Stimulated activated CD8-positive, alpha-beta memory T cell treated with anti-CD3 and anti-CD28 coated beads, Interleukin-4, amount 100 ng/mL, for 4 hours (primary cell): ENCODE measurements at regions not wholly inside any gene's neighbourhood (a gene's known extent, or its start where the extent isn't known, plus 50 kb on each side); places are given as distances from the start of the nearest gene placed in this dataset.

Source experiments
- DNase-seq, 2 donors: peaks; one replicate each; pipeline ENCODE4 v3.0.0-alpha.2; 2020; ENCODE audit warnings: low read depth in 2 of 2, low spot score in 1 of 2

DNA sequence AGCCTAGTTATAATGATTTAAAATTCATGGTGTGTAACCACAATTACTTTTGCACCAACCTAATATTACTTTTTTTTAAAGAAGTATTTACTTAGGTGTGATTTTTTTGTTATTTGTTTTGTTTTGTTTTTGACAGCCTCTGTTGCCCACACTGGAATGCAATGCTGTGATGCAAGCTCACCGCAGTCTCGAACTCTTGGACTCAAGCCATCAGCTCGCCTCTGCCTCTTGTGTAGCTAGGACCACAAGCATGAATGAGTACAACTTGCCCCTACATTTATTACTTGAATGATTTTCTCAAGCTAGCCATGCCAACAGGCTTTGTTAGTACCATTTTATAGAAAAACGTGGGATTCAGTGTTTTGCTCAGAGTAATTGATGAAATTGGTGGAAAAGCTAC lies 488.8 kb upstream of the CPEB2 start:
- no peak for DNase-seq

DNA sequence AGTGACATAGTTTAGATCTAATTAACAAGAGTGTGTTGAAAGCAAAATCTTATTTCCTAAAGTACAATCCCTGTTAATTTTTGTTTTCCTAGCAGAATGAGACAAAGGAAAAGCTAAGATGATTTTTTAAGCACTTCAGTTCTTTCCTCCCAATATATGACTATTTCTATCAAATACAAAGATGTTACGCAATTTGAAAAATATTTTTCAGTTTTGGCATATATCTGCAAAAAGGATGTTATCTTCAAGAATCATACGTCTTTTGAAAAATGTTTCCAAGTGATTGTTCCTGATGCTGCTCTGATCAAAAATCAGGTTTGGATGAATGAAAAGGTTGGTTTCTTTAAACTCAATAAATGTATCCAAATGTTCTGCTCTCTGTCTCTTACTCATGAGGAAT lies 486.7 kb upstream of the CPEB2 start:
- DNase-seq: no peak

DNA sequence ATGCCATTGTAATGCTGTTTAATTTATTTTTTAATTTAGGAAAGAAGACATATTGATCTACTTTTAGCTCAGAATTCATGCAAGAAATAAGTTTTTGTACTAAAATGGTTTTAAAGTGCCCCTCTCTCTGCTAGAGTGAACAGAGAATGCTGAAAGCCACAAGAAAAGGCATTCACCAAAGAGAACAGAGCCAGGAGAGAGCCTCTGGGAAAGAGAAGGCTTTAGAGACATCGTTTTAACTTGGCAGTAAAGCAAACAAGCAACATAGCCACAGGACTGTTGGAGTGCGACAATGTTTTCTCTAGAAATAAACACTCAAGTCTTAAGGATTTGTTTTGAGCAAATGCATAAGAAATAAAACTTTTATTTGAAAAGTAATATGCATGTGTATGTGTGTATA lies 484.1 kb upstream of the CPEB2 start:
- DNase-seq: no peak

DNA sequence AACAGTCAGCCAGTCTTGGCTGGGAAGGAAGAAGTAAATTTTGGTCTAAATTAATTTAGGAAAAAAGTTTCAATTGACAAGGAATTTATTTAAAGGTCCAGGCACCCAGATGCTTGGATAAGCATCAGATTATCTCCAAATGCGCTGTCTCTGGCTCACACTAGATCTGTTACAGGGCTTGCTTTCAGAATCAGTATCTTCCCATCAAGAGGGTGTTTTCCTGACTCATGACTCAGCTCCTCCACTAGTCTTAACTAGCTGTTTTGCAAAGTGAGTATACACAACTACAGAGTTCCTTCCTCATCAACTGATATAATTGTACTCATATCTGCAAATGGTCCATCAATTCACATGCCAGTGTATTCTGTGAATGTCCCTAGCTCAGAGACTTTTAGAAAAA lies 482.1 kb upstream of the CPEB2 start:
- DNase-seq: no peak

DNA sequence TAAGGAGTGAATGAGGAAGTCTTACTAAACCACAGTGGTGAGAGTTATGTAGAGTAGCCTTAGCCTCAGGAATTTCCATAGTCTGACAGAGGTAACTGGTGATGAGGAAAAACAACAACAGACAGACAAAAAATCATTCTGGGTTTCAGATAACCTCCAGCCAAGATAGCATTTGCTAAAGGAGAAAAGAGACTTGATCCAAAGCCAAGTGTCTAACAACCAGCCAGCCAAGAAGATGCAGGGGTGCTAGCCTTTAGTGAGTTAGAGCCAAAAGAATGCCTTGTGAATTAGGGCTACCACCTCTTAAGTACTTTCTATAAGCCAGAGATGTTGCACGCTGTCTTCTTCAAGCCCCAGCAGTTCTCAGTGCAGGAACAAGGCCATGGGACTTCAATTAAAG lies 478.0 kb upstream of the CPEB2 start:
- no peak for DNase-seq

DNA sequence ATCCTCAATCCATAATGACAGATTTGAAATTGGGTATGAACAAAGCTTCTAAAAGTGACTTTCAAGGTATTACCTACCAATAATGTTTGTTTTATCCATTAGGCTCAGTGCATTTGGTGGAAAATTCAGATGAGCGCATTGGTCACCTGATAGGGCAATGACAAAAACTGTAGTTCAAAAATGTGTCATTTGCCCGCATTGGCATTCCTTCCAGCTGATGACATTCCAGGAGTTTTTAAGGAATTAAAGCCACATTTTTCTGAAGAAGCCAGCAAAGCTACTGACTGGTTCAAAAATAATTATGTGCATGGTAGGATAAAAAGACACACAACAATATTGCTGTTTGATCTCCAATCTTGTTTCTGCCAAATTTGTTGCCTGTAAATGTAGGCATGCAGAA lies 473.4 kb upstream of the CPEB2 start:
- DNase-seq: no peak

DNA sequence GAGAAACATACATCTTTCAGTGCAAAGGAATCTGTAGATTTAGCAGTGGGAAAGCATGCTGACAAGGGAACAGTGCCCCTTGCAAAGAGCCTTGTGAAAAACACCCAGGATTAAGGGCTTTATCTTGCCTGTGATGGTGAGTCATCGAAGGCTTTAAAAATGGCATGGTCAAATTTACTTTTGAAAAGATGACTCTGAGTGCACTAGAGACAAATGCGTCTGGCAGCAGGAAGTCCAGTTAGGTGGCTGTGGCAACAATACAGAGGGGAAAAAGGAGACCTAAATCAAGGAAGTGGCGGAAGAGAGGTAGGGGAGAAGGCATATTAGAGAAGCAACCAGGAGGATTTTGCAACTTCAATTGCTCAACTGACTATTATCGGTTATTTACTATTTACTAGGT lies 472.6 kb upstream of the CPEB2 start:
- no peak for DNase-seq

DNA sequence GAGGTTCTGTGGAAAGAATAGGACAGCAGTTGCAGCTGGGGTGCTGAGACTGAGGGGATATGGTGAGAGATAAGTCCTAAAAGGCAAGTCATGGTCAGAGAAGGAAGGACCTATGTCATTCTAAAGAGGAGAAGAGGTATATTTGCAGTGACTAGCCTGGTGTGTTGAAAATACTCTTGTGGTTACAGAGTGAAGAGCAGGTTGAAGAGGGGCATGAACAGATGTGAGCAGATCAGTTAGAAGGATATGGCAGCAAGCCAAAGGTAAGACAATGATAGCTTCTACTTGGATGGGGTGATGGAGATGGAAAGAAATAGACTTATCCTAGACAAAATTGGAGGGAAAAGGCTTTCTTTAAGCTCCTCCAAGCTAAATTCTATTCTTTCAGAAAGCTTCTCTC lies 469.8 kb upstream of the CPEB2 start:
- DNase-seq: no peak

DNA sequence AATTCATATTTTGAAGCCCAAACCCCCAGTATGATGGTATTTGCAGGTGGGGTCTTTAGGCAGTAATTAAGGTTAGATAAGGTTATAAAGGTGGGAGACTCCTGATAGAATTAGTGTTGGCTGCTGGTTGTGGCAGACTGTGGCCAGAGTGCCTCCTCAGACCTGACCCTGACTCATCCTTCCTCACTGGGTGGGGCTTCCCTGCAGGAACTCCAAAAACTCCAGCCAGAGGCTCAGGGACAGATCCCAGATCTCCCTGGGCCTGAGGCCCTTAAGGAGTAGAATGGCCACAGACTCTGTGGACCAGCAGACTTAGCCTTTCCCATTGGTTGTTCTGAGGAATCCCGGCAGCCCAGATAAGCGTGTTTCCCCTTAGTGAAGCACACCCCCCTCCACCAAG lies 463.0 kb upstream of the CPEB2 start:
- no peak for DNase-seq

DNA sequence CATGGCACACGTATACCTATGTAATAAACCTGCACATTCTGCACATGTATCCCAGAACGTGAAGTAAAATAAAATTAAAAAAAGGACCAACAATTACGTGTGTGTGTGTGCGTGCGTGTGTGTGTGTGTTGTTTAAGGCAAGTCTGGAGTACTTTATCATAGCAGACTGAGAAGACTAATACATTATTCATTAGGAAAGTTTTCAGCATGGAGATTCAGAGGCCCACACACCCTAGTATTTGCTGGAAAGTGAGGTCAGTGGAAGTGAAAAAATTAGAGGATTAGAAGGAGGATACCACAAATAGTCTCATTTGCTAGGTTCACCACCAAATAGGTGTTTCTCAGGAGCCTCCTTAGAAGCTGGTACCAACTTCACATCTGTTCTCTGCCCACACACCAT lies 457.1 kb upstream of the CPEB2 start:
- no peak for DNase-seq

DNA sequence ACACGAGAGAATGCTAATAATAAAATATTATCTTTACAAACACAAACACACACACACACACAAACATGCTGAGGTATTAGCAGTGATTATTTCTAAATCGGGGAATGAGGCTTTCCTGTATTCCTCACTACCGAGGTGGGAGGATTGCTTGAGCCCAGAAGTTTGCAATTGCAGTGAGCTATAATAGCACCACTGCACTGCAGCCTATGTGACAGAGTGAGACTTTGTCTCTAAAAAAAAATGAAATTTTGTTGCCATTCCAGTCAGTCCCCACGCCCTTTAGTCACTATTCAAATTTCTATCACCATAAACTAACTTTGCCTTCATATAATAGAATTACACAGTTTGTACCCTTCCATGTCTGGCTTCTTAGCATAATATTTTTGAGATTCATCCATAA lies 456.5 kb upstream of the CPEB2 start:
- no peak for DNase-seq

DNA sequence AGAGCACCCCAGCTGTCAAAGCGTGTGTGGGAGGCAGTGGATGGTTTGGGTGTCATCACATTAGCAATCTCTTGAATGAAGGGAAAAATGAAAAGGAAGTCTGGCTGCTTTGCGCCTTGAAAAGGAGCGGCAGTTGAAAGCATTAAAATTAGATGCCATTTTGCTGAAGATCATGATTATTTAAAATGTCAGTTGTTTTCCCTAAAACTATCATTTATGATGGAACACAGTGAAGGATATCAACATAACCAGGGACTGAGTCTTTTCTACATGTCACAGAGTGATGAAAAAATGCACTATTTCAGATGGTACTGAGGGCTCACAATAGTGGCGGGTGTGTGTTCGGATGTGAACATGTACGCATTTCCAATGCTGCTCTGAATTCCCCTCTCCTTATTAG lies 450.2 kb upstream of the CPEB2 start:
- DNase-seq: no peak

DNA sequence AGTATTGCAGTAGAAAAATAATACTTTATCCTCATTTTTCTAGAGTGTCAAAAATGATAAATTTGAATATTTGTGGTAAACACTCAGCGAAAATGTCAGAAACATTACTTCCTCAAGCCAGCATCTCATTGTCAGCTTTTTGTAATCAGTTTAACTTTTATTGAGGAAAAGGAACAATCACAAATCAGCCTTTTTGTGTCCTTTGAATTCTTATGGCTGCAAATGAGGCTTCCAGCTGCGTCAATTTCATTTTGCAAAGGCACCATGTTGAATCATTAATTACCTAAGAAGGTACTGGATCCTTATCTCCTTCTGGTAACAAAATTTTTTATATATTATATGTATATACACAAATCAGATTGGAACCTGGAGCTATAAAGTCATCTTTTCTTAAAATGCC lies 442.6 kb upstream of the CPEB2 start:
- no peak for DNase-seq

DNA sequence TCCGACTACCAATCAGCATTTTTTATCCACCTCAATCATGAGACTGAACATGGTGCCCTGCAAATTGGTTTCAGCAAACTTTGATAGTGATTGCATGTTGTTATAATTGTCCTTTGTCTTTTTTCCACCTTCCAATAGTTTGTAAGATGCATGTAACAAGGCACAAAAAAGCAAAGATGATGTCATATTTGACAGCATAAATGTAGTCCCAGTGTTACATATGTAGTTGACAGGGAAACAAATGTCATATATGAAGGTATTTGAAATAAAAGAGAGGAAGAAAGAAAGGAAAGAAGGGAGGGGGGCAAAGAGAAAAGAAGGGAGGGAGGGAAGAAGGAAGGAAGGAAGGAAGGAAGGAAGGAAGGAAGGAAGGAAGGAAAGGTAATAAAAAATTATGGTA lies 441.7 kb upstream of the CPEB2 start:
- no peak for DNase-seq

DNA sequence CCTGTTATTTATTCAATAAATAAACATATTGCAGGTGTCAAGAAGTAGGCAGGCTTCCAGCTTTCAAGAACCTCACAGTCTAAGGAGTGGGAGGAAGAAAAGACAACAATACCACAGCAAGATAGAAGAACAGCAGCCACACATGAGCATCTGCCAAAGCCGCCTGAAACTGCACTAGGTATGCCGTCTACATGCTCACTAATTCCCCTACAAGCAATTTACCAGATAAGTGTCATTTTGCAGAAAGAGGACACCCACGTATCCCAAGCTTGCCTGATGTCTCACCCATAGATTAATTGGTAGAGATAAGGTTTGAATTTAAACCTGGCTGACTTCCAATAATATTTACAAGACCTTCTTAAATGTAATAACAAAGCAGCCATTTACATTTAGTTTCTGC lies 439.4 kb upstream of the CPEB2 start:
- DNase-seq: no peak

DNA sequence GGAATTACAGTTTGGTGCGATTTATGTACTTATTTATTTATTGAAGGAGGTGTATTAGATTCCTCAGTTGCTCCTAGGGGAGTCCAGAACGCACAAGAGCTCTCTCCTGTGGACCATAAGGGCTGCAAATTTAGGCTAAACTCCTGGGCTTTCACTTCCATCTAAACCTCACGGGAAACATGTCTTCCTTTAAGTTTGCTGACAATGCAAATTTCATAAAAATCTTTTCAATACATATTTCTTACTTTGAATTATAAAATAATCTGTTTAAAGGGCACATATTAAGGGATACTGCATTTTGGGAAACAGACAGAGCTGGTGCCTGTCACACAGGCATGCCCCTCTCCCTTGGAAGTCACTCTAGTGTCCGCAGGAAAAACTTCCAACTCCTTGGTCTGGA lies 438.0 kb upstream of the CPEB2 start:
- no peak for DNase-seq

DNA sequence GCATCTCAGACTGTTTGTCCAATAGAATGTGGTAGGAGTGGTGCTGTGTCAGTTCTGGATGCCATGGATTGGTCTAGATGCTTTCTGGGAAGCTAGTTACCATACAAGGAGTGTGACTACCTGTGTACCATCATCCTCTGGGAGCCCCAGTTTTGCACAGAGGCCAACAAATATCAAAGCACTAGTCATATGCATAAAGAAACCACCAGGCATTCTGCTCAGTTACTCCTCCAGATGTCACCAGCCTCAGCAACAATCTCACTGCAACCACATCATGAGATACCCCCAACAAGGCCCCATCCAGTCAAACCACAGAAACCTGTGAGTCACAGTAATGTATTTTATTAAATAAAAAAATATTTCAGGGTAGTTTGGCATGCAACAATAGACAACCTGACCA lies 435.8 kb upstream of the CPEB2 start:
- no peak for DNase-seq

DNA sequence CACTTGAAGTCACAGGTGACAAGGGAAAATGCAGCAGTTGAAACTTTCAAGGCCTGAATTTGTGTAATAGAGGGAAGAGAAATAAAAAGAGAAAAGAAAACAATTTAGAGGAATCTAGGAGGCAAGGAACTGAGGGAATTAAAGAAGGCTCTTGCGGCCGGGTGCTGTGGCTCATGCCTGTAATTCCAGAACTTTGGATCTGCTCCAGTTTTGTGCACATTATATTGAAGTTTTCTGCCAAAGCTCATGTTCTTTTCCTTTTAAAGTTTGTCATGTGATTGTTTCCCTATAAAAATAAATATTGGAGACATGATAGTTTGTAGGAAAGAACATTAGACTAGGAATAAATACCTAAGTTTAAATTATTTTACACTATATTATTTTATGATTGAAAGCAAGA lies 433.9 kb upstream of the CPEB2 start:
- DNase-seq: no peak

DNA sequence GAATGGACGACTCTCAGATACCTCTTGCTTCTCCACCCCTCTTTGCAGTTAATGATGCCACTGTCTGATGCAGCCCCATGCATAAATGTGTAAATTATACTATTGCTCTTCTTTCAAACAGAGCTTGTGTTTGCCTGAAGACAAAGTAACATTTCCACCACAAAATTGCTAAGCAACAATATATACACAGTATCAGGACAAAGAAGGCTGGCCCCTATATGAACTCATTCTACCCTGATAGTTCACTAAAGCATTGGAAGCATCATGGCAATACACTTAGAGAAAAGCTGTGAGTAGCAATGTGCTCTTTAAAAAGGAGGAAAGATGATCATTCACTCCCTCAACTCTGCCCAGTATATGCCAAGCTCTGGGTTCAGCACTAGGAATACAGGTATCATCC lies 427.0 kb upstream of the CPEB2 start:
- no peak for DNase-seq

DNA sequence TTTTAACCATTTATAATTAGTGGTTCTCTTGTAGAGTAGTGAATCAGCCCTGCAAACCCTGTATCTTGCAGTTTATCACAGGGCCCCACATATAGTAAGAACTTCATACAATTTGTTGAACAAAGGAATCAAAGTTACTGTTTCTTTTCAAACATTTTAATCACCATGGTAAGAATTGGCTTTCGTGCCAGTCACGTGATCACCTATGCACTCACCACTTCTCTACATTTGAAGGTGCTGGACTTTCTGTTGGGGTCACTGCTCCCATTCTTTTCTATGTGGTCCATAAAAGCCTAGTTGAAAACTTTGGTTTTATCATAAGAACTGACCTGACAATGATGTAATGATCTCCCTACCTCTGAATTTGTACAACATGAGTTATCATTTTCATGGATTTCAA lies 426.4 kb upstream of the CPEB2 start:
- no peak for DNase-seq

DNA sequence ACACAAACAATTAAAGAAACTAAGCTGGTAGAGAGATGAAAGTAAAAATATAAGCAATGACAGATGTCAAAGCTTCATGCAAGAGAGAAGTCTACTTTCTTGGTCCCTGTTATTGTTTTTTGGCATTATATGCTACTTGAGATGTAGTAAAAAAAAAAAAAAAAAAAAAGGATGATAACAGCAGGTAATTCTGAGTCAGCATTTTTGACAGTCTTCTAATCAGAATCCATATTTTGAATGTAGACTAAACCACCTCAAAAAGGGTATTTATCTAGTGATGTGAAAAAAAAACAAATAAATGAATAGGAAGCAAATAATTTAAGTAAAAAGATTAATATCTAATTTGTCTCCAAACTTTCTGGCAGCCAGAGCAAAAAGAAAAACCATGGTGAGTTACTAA lies 422.2 kb upstream of the CPEB2 start:
- no peak for DNase-seq

DNA sequence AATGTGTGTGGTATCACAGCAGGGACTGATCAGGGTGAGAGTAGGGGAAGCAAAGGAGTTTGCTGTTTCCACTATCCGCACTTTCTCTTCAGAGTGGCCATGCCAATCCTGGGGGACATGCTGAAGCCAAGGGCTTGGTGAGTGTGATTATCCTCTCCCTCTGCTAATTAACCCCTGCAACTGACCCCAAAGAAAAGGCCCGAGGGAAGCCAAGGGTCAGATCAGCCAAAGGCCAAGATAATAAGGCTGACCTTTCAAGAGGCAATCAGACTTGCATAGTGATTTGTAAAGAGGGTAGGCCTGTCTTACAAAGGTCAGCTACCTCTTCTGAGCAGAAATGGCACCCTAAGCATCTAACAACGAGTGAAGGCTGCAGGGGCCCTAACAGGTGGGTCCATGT lies 420.5 kb upstream of the CPEB2 start:
- DNase-seq: no peak

DNA sequence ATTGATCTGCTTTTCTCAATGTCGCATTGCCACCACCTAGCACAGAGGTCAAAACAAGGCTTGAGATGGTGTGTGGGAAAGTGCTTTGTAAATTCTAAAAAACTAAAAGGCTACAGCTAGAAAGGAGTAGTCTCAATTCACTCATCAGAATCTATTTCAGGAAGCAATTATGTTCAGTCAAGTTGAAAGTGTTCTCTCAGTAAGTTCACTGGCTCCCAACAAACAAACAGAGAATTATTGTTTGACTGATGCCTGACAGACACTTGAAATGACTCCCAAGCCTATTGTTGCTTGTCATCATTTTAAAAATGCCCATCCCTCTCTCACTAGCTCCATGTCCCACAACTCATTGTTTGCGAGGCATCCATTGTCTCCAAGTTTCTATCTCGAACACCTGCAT lies 419.6 kb upstream of the CPEB2 start:
- DNase-seq: no peak

DNA sequence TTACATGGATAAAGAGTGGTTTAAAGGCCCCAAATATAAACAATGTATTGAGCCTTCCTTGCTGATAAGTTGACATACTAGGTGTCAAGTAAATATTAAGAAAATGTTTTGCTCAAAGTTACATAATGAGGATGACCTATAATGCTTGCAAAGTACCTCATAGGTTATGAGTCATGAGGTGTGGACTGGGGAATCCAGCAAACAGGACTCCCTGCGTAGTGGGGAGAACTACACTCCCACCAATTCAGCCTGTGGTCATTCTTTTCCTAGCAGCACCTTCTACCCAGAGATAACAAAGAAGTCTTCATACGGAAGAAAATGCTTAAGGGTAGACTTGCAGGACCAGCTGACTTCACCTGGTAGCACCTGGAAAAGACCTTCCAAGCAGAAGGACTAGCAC lies 418.9 kb upstream of the CPEB2 start:
- DNase-seq: no peak

DNA sequence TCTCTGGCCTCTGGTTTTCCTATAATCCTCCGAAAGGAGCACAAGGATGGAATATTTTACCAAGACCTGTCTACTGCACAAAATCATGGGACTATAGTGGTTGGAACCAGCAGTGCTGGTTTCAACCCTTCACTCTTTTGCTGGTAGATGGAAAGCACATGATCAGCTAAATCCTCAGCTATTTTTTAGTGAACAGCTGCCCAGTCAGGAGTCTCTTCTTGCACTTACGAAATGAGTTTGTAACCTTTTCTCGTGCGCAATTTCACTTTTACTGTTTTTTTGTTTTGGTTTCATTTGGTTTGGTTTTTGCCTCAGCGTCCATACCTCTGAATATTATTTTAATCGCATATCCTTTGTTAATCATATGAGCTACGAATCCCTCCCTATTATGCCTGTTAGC lies 418.5 kb upstream of the CPEB2 start:
- no peak for DNase-seq
